ENCODE measurements at regions not wholly inside any gene's neighbourhood (a gene's known extent, or its start where the extent isn't known, plus 50 kb on each side); places are given as distances from the start of the nearest gene placed in this dataset.
"Not testable (repeated sequence)": the region's sequence is repeated elsewhere in the genome, so short reads cannot be mapped to it uniquely, and the experiment has no call there.

- no peak for DNase-seq (ENCODE audit: low read depth)
Observed at GRCh38 chr1:30184393-30185141, 538.8 kb downstream of the MATN1 start.

- no peak for DNase-seq (ENCODE audit: low read depth)
Observed at GRCh38 chr1:30183895-30184294, 539.5 kb downstream of the MATN1 start.

GRCh38 chr1:30183006-30183405 is 540.4 kb downstream of the MATN1 start:
- DNase-seq (ENCODE audit: low read depth), result no peak

GRCh38 chr1:30179942-30180543 is 543.3 kb downstream of the MATN1 start:
- no peak for DNase-seq (ENCODE audit: low read depth)

GRCh38 chr1:30176477-30176876 is 546.9 kb downstream of the MATN1 start:
- no peak for DNase-seq (ENCODE audit: low read depth)

GRCh38 chr1:30174499-30174898 is 548.9 kb downstream of the MATN1 start:
- no peak for DNase-seq (ENCODE audit: low read depth)

GRCh38 chr1:30173560-30173959 is 549.8 kb downstream of the MATN1 start:
- no peak for DNase-seq (ENCODE audit: low read depth)

- no peak for DNase-seq (ENCODE audit: low read depth)
Observed at GRCh38 chr1:30172757-30173156, 550.6 kb downstream of the MATN1 start.

- DNase-seq (ENCODE audit: low read depth), result no peak
Observed at GRCh38 chr1:30172299-30172694, 551.1 kb downstream of the MATN1 start.

- DNase-seq (ENCODE audit: low read depth), result no peak
Observed at GRCh38 chr1:30171537-30172298, 551.7 kb downstream of the MATN1 start.

GRCh38 chr1:30169269-30169668 is 554.1 kb downstream of the MATN1 start:
- DNase-seq (ENCODE audit: low read depth), result no peak

GRCh38 chr1:30166174-30166573 is 557.2 kb downstream of the MATN1 start:
- no peak for DNase-seq (ENCODE audit: low read depth)

- DNase-seq (ENCODE audit: low read depth), result no peak
Observed at GRCh38 chr1:30165116-30165515, 558.3 kb downstream of the MATN1 start.

GRCh38 chr1:30164693-30165092 is 558.7 kb downstream of the MATN1 start:
- DNase-seq (ENCODE audit: low read depth), result no peak

- no peak for DNase-seq (ENCODE audit: low read depth)
Observed at GRCh38 chr1:30162565-30162964, 560.8 kb downstream of the MATN1 start.

- no peak for DNase-seq (ENCODE audit: low read depth)
Observed at GRCh38 chr1:30161953-30162352, 561.4 kb downstream of the MATN1 start.

- DNase-seq (ENCODE audit: low read depth), result no peak
Observed at GRCh38 chr1:30160999-30161689, 562.2 kb downstream of the MATN1 start.

GRCh38 chr1:30159015-30159414 is 564.4 kb downstream of the MATN1 start:
- no peak for DNase-seq (ENCODE audit: low read depth)

GRCh38 chr1:30155698-30156097 is 567.7 kb downstream of the MATN1 start:
- DNase-seq (ENCODE audit: low read depth), result not testable (repeated sequence)

GRCh38 chr1:30155253-30155652 is 568.1 kb downstream of the MATN1 start:
- not testable (repeated sequence) for DNase-seq (ENCODE audit: low read depth)

GRCh38 chr1:30153743-30154449 is 569.5 kb downstream of the MATN1 start:
- DNase-seq (ENCODE audit: low read depth), result no peak

- DNase-seq (ENCODE audit: low read depth), result no peak
Observed at GRCh38 chr1:30151826-30152225, 571.6 kb downstream of the MATN1 start.

All from fibroblast of gingiva (primary cell).